PC-3 (cell line): ENCODE measurements at regions not wholly inside any gene's neighbourhood (a gene's known extent, or its start where the extent isn't known, plus 50 kb on each side); places are given as distances from the start of the nearest gene placed in this dataset.

Source experiments
- ATAC-seq: fragments of 200-7000 bp; cut with Tn5 transposase; 2 replicates; pipeline ENCODE4 v1.9.1; 2020; ENCODE audit warnings: mild to moderate bottlenecking, moderate library complexity
- BruUV-seq: library from RNA; stranded (reverse); fragments of 400-500 nt; replicated peaks from 2 replicates; lab custom pipeline; 2021; lab: Mats Ljungman, UMichigan
- CTCF ChIA-PET: fragments of 300-600 bp; sonication (Branson Sonifier 250); formaldehyde crosslinking; loops from one replicate; lab custom pipeline; 2022; ENCODE audit warnings: antibody characterized with exemption; lab: Charles Lee
- POLR2A ChIA-PET: fragments of 300-600 bp; sonication (Branson Sonifier 250); formaldehyde crosslinking; loops from one replicate; lab custom pipeline; 2022; ENCODE audit warnings: antibody characterized with exemption; ENCODE audit not compliant: unreplicated experiment; lab: Charles Lee
- DNase-seq: peaks from one replicate; pipeline ENCODE4 v3.0.0-alpha.2; 2015
- H2AFZ ChIP-seq: fragments of 300-600 bp; sonication (generic); 2 replicates; pipeline ENCODE4 v1.6.0; 2016; ENCODE audit warnings: antibody characterized with exemption, low read length
- H3F3A ChIP-seq: fragments of 300-600 bp; sonication (generic); one replicate; pipeline ENCODE4 v1.6.0; 2017; ENCODE audit warnings: antibody characterized with exemption, low read length, control low read depth, mild to moderate bottlenecking; ENCODE audit not compliant: unreplicated experiment
- H3K27ac ChIP-seq: fragments of 300-600 bp; sonication (generic); 2 replicates; pipeline ENCODE4 v1.5.1; 2016; ENCODE audit warnings: mild to moderate bottlenecking, low read length
- H3K27me3 ChIP-seq: fragments of 300-600 bp; sonication (generic); 2 replicates; pipeline ENCODE4 v1.6.1; 2016; ENCODE audit warnings: low read length, mixed read lengths
- H3K36me3 ChIP-seq: fragments of 300-600 bp; sonication (generic); 2 replicates; pipeline ENCODE4 v1.6.1; 2016; ENCODE audit warnings: low read depth, mixed run types, low read length, mixed read lengths
- H3K4me1 ChIP-seq: fragments of 300-600 bp; sonication (generic); 2 replicates; pipeline ENCODE4 v1.5.1; 2016; ENCODE audit warnings: low read length; ENCODE audit not compliant: insufficient read depth
- H3K4me2 ChIP-seq: fragments of 300-600 bp; sonication (generic); 2 replicates; pipeline ENCODE4 v1.6.0; 2016; ENCODE audit warnings: low read length
- H3K4me3 ChIP-seq: fragments of 300-600 bp; sonication (generic); 2 replicates; pipeline ENCODE4 v1.5.1; 2016; ENCODE audit warnings: mild to moderate bottlenecking, low read length, mixed read lengths
- H3K79me2 ChIP-seq: fragments of 300-600 bp; sonication (generic); 2 replicates; pipeline ENCODE4 v1.6.1; 2017; ENCODE audit warnings: low read length, mixed read lengths
- H3K9ac ChIP-seq: fragments of 300-600 bp; sonication (generic); 2 replicates; pipeline ENCODE4 v1.6.0; 2016; ENCODE audit warnings: mild to moderate bottlenecking, low read length
- H3K9me2 ChIP-seq: fragments of 300-600 bp; sonication (generic); replicated peaks from 2 replicates; pipeline ENCODE4 v1.6.1; 2016; ENCODE audit warnings: mixed run types, low read length, mixed read lengths
- H3K9me3 ChIP-seq: fragments of 300-600 bp; sonication (generic); 2 replicates; pipeline ENCODE4 v1.6.1; 2016; ENCODE audit warnings: low read length, mixed read lengths
- H4K20me1 ChIP-seq: fragments of 300-600 bp; sonication (generic); 2 replicates; pipeline ENCODE4 v1.6.1; 2016; ENCODE audit warnings: low read length, mixed read lengths
- EZH2 ChIP-seq: fragments of 300-600 bp; sonication (generic); IDR thresholded peaks from one replicate; pipeline ENCODE4 v1.6.1; 2017; ENCODE audit warnings: antibody characterized with exemption, mild to moderate bottlenecking, low read length; ENCODE audit not compliant: unreplicated experiment
- EZH2phosphoT487 ChIP-seq: fragments of 300-600 bp; sonication (generic); IDR thresholded peaks from 2 replicates; pipeline ENCODE4 v1.6.1; 2018; ENCODE audit warnings: mild to moderate bottlenecking, antibody characterized with exemption, low read length, borderline replicate concordance
- intact Hi-C: fragments of 100-400 bp; cut with micrococcal nuclease; formaldehyde crosslinking; loops from 2 replicates; pipeline ENCODE4 v1.9.0; 2023
- TF ChIP-seq, protein P1 (sequence below): fragments of 300-600 bp; sonication (generic); conservative IDR thresholded peaks from 2 replicates; pipeline ENCODE4 v1.5.1; 2017; ENCODE audit warnings: antibody characterized with exemption, low read depth, mild to moderate bottlenecking, low read length

DNA sequence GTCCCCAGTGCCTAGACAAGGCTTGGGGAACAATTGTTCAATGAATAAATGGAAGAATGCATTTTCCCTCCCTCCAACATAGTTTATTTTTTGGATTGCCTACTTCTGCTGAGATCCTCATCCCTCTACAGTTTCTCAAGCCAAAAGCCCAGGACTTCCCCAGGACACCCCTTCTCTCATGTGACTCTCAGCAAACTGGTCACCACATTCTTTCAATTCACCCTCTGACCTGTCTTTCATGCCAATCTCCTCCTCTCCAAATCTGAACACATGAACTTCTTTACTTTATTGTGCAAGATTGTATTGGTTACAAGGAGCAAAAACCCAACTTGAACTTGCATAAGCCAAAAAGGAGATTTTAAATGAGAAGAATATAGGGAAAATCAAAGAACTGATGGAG, 103.2 kb upstream of the JUN start:
- Histone ChIP-seq H3K4me1 (peaks cover 40% of the 10 kb centered on the region), H3K27ac (no peak overlapping the region), H3K9me3 (no peaks in the 10 kb centered on the region), H3K36me3 (no peaks in the 10 kb centered on the region), H3K79me2 (no peaks in the 10 kb centered on the region), H3K9me2 (no peaks in the 10 kb centered on the region), H3K27me3 (no peaks in the 10 kb centered on the region), H3K9ac (no peak overlapping the region), H3F3A (no peaks in the 10 kb centered on the region), H2AFZ (no peak overlapping the region), H4K20me1 (no peaks in the 10 kb centered on the region), H3K4me3 (no peak overlapping the region), H3K4me2 (no peak overlapping the region)
- no TSS peak for BruUV-seq
- ChIA-PET CTCF (no interaction called here), POLR2A (interaction anchor here (0.7 kb wide), 1 partner anchor 399 kb away, joined by 3 read pairs; no protein-coding TSS in a partner anchor)
- intact Hi-C loops, result no loop called here
- ATAC-seq (no peak), DNase-seq (no peak)
- no peak for TF ChIP-seq EZH2phosphoT487
- no peak for TF ChIP-seq EZH2
- TF ChIP-seq, protein P1, sequence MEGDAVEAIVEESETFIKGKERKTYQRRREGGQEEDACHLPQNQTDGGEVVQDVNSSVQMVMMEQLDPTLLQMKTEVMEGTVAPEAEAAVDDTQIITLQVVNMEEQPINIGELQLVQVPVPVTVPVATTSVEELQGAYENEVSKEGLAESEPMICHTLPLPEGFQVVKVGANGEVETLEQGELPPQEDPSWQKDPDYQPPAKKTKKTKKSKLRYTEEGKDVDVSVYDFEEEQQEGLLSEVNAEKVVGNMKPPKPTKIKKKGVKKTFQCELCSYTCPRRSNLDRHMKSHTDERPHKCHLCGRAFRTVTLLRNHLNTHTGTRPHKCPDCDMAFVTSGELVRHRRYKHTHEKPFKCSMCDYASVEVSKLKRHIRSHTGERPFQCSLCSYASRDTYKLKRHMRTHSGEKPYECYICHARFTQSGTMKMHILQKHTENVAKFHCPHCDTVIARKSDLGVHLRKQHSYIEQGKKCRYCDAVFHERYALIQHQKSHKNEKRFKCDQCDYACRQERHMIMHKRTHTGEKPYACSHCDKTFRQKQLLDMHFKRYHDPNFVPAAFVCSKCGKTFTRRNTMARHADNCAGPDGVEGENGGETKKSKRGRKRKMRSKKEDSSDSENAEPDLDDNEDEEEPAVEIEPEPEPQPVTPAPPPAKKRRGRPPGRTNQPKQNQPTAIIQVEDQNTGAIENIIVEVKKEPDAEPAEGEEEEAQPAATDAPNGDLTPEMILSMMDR, result no peak

DNA sequence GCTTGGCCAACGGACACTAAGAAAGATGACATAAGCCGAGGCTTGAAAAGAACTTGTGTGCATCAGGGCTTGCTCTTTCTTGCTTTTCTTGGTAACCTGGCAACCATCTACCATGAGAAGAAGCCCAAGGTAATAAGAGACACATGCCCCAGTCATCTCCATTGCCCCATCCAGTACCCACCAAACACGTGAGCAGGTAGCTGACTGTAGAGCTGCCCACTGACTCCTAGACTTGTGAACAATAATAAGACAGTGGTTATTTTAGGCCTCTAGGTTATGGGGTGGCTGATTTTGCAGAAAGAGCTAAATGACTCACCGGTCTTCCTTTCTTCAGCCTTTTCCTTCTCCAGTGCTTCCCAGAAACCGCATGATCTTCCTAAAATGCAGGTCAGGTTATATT, 105.0 kb upstream of the JUN start:
- H3K27ac ChIP-seq, result no peak overlapping the region
- H3F3A ChIP-seq, result no peaks in the 10 kb centered on the region
- intact Hi-C loops, result no loop called here
- H3K9ac ChIP-seq, result no peak overlapping the region
- H3K79me2 ChIP-seq, result no peaks in the 10 kb centered on the region
- H4K20me1 ChIP-seq, result no peaks in the 10 kb centered on the region
- no peaks in the 10 kb centered on the region for H3K9me3 ChIP-seq
- CTCF ChIA-PET, result no interaction called here
- no TSS peak for BruUV-seq
- ATAC-seq, result no peak
- no peaks in the 10 kb centered on the region for H3K9me2 ChIP-seq
- no peak overlapping the region for H2AFZ ChIP-seq
- peaks cover 23% of the 10 kb centered on the region for H3K4me1 ChIP-seq
- POLR2A ChIA-PET, result no interaction called here
- DNase-seq, result no peak
- no peaks in the 10 kb centered on the region for H3K36me3 ChIP-seq
- H3K4me2 ChIP-seq, result no peak overlapping the region
- H3K27me3 ChIP-seq, result no peaks in the 10 kb centered on the region
- TF ChIP-seq, protein P1, result no peak
- TF ChIP-seq EZH2phosphoT487, result no peak
- H3K4me3 ChIP-seq, result no peak overlapping the region

DNA sequence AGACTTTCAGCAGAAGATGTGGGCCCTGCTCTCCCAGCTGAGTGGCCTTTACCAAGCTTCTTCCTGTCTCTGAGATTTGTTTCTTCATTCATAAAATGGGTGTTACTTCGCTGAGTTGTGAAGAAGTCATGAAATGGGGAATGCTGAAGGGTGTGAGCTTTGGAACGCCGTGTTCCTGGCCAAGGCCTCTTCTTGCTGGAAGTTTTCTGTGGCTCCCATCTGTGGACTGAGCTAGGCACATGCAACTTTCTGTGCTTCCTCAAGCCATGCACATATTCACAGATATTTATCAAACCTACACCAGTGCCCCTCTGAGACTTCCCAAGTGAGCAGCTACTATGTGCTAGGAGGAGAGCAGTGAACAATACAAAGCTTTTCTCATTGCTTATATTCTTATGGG, 106.3 kb upstream of the JUN start:
- ChIA-PET POLR2A (no interaction called here), CTCF (interaction anchor here (0.6 kb wide), 1 partner anchor 400 kb away, joined by 3 read pairs; no protein-coding TSS in a partner anchor)
- no peaks in the 10 kb centered on the region for H3K79me2 ChIP-seq
- DNase-seq (no peak), ATAC-seq (no peak)
- H3K4me2 ChIP-seq, result no peak overlapping the region
- no TSS peak for BruUV-seq
- H3K4me1 ChIP-seq, result peaks cover 11% of the 10 kb centered on the region
- H3F3A ChIP-seq, result no peaks in the 10 kb centered on the region
- no peak overlapping the region for H2AFZ ChIP-seq
- H3K9ac ChIP-seq, result no peak overlapping the region
- no peaks in the 10 kb centered on the region for H3K27me3 ChIP-seq
- no peak for TF ChIP-seq EZH2
- TF ChIP-seq, protein P1, result no peak
- TF ChIP-seq EZH2phosphoT487, result no peak
- no peaks in the 10 kb centered on the region for H3K36me3 ChIP-seq
- H4K20me1 ChIP-seq, result no peaks in the 10 kb centered on the region
- no peaks in the 10 kb centered on the region for H3K9me3 ChIP-seq
- H3K4me3 ChIP-seq, result no peak overlapping the region
- intact Hi-C loops, result no loop called here
- no peaks in the 10 kb centered on the region for H3K9me2 ChIP-seq
- no peak overlapping the region for H3K27ac ChIP-seq
